Keratinocyte (primary cell): ENCODE measurements at regions not wholly inside any gene's neighbourhood (a gene's known extent, or its start where the extent isn't known, plus 50 kb on each side); places are given as distances from the start of the nearest gene placed in this dataset.

Source experiments
- CTCF ChIP-seq, 3 experiments: IDR thresholded peaks in 1 of 3; conservative IDR thresholded peaks in 1 of 3; optimal IDR thresholded peaks in 1 of 3; 2 replicates in 2 of 3; 3 replicates in 1 of 3; pipeline versions ENCODE3 to v1.5.1; 2011; ENCODE audit warnings: low read length in 3 of 3, mild to moderate bottlenecking in 3 of 3, moderate library complexity in 2 of 3, control low read depth in 1 of 3, inconsistent platforms in 1 of 3; ENCODE audit not compliant: insufficient read depth in 2 of 3; ENCODE audit errors: extremely low read depth in 1 of 3
- EZH2 ChIP-seq: IDR thresholded peaks from one replicate; pipeline ENCODE4 v1.6.1; 2012; ENCODE audit warnings: inconsistent platforms, mild to moderate bottlenecking, low read length, moderate library complexity

- TF ChIP-seq CTCF (optimal IDR thresholded peaks at IDR 0.05 in 1 of 3, IDR thresholded peaks at IDR 0.05 in 1 of 3, conservative IDR thresholded peaks at IDR 0.05 in 1 of 3; ENCODE audit: extremely low read depth in 1 of 3, insufficient read depth in 2 of 3, low read length in 3 of 3), result no peak
- no peak for TF ChIP-seq EZH2
Observed at GRCh38 chr7:46508583-46508982, 587.5 kb upstream of the IGFBP3 start.
